ENCODE measurements at regions not wholly inside any gene's neighbourhood (a gene's known extent, or its start where the extent isn't known, plus 50 kb on each side); places are given as distances from the start of the nearest gene placed in this dataset.

- Mint-ChIP-seq H3K9me3 (no peaks in the 10 kb centered on the region), H3K27me3 (no peaks in the 10 kb centered on the region), H3K27ac (no peak overlapping the region), H3K4me1 (ENCODE audit: unreplicated experiment) (no peaks in the 10 kb centered on the region), H3K4me3 (no peak overlapping the region), H3K36me3 (no peaks in the 10 kb centered on the region)
- no peak for TF ChIP-seq CTCF (conservative IDR thresholded peaks at IDR 0.05)
- no peak for DNase-seq (ENCODE audit: extremely low spot score, unreplicated experiment)
Measured at GRCh38 chr4:164613792-164614191, 140.1 kb upstream of the SMIM31 start.

GRCh38 chr4:164614329-164614728, 139.6 kb upstream of the SMIM31 start:
- H3K4me1 Mint-ChIP-seq (ENCODE audit: unreplicated experiment) = no peaks in the 10 kb centered on the region
- no peaks in the 10 kb centered on the region for H3K36me3 Mint-ChIP-seq
- DNase-seq (ENCODE audit: extremely low spot score, unreplicated experiment) = no peak
- no peaks in the 10 kb centered on the region for H3K27me3 Mint-ChIP-seq
- H3K4me3 Mint-ChIP-seq = no peak overlapping the region
- no peak overlapping the region for H3K27ac Mint-ChIP-seq
- no peak for TF ChIP-seq CTCF (conservative IDR thresholded peaks at IDR 0.05)
- H3K9me3 Mint-ChIP-seq = no peaks in the 10 kb centered on the region

GRCh38 chr4:164614999-164615398, 138.9 kb upstream of the SMIM31 start:
- no peaks in the 10 kb centered on the region for H3K4me1 Mint-ChIP-seq (ENCODE audit: unreplicated experiment)
- no peak for DNase-seq (ENCODE audit: extremely low spot score, unreplicated experiment)
- H3K27me3 Mint-ChIP-seq = no peaks in the 10 kb centered on the region
- no peak overlapping the region for H3K4me3 Mint-ChIP-seq
- H3K27ac Mint-ChIP-seq = no peak overlapping the region
- no peak for TF ChIP-seq CTCF (conservative IDR thresholded peaks at IDR 0.05)
- H3K9me3 Mint-ChIP-seq = no peaks in the 10 kb centered on the region
- no peaks in the 10 kb centered on the region for H3K36me3 Mint-ChIP-seq

GRCh38 chr4:164615964-164616363, 138.0 kb upstream of the SMIM31 start:
- Mint-ChIP-seq H3K4me1 (ENCODE audit: unreplicated experiment) (no peaks in the 10 kb centered on the region), H3K27me3 (no peaks in the 10 kb centered on the region)

DNA sequence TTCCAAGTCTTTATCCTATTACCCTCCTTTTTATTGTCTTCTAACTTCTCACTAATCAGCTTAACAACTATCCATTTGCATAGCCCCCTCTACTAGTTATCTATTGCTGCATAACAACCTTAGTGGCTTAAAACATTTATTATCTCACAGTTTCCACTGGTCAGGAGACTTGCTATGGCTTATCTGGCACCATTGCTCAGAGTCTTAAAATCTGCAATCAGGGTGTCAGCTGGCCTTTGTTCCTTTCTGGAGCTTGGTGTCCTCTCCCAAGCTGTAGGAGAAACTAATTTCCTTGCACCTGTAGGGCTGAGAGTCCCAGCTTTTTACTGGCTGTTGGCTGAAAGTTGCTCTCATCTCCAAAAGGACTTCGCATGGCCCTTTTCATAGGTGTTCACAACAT, 137.0 kb upstream of the SMIM31 start:
- Mint-ChIP-seq H3K4me1 (ENCODE audit: unreplicated experiment) (no peaks in the 10 kb centered on the region), H3K27ac (no peak overlapping the region)
- no peak for DNase-seq (ENCODE audit: extremely low spot score, unreplicated experiment)

More at GRCh38 chr4:164615964-164616363, 138.0 kb upstream of the SMIM31 start:
- Mint-ChIP-seq H3K4me3 (no peak overlapping the region), H3K9me3 (no peaks in the 10 kb centered on the region), H3K36me3 (no peaks in the 10 kb centered on the region), H3K27ac (no peak overlapping the region)
- no peak for DNase-seq (ENCODE audit: extremely low spot score, unreplicated experiment)
- TF ChIP-seq CTCF (conservative IDR thresholded peaks at IDR 0.05) = no peak

More for the DNA sequence above, 137.0 kb upstream of the SMIM31 start:
- H3K4me3 Mint-ChIP-seq = no peak overlapping the region
- no peaks in the 10 kb centered on the region for H3K27me3 Mint-ChIP-seq
- H3K36me3 Mint-ChIP-seq = no peaks in the 10 kb centered on the region
- no peaks in the 10 kb centered on the region for H3K9me3 Mint-ChIP-seq
- TF ChIP-seq CTCF (conservative IDR thresholded peaks at IDR 0.05) = no peak

Data from type B pancreatic cell (in vitro differentiated cells).